ENCODE measurements at regions not wholly inside any gene's neighbourhood (a gene's known extent, or its start where the extent isn't known, plus 50 kb on each side); places are given as distances from the start of the nearest gene placed in this dataset.

DNA sequence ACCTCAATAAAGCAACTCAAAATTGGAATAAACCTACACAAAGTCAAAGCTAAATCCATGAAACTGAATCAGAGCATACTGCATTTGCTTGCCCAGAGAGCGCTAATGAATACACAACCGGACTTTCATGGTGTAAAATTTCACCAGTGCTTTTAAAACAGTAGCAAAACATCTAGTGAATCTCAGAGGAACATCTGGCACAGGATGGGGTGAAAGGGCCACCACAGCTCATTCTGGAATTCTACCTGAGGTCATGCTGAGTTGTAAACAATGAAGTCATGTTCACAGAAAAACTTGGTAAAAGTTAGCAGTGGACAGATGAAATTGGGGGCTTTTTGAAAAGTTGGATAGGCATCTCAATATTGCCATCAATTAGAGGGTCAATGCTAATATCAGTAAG lies 125.6 kb upstream of the STXBP5 start:
- no peaks in the 10 kb centered on the region for H3K9me3 ChIP-seq (ENCODE audit: low read depth)

DNA sequence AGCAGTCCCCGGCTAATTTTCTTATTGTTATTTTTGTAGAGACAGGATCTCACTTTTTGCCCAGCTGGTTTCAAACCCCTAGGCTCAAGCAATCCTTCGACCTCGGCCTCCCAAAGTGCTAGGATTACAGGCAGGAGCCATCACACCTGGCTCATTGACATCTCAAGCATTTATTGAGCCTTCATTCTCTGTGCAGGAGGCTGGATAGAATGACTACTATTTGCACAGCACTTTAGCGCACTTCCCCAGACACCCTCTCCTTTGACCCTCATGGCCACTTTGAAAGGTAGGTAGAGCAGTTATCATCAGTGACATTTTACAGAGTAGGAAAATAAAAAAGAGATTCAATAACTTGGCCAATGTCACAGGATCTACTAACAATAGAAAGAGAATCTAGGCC lies 124.0 kb upstream of the STXBP5 start:
- no peaks in the 10 kb centered on the region for H3K9me2 ChIP-seq (replicated peaks; ENCODE audit: insufficient read depth)
- H3K27me3 ChIP-seq = no peaks in the 10 kb centered on the region
- no peaks in the 10 kb centered on the region for H3K79me2 ChIP-seq
- no peaks in the 10 kb centered on the region for H4K20me1 ChIP-seq (ENCODE audit: insufficient read depth, poor library complexity, severe bottlenecking)
- DNase-seq (ENCODE audit: low spot score) = no peak
- no peak overlapping the region for H3K4me2 ChIP-seq
- TF ChIP-seq EZH2 (IDR thresholded peaks at IDR 0.05; ENCODE audit: borderline replicate concordance) = no peak
- TF ChIP-seq, protein P1, sequence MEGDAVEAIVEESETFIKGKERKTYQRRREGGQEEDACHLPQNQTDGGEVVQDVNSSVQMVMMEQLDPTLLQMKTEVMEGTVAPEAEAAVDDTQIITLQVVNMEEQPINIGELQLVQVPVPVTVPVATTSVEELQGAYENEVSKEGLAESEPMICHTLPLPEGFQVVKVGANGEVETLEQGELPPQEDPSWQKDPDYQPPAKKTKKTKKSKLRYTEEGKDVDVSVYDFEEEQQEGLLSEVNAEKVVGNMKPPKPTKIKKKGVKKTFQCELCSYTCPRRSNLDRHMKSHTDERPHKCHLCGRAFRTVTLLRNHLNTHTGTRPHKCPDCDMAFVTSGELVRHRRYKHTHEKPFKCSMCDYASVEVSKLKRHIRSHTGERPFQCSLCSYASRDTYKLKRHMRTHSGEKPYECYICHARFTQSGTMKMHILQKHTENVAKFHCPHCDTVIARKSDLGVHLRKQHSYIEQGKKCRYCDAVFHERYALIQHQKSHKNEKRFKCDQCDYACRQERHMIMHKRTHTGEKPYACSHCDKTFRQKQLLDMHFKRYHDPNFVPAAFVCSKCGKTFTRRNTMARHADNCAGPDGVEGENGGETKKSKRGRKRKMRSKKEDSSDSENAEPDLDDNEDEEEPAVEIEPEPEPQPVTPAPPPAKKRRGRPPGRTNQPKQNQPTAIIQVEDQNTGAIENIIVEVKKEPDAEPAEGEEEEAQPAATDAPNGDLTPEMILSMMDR (IDR thresholded peaks at IDR 0.05; ENCODE audit: poor library complexity) = no peak
- no peak for TF ChIP-seq EZH2phosphoT487 (IDR thresholded peaks at IDR 0.05; ENCODE audit: low read depth, severe bottlenecking, unreplicated experiment)
- H3K36me3 ChIP-seq (replicated peaks; ENCODE audit: insufficient read depth, low read depth) = no peaks in the 10 kb centered on the region
- peak overlapping the region; percentile 29 for H3K27ac ChIP-seq
- peaks cover 15% of the 10 kb centered on the region for H3K4me1 ChIP-seq (ENCODE audit: insufficient read depth)
- no peak overlapping the region for H3K4me3 ChIP-seq
- no peak overlapping the region for H2AFZ ChIP-seq
- no peaks in the 10 kb centered on the region for H3K9me3 ChIP-seq (ENCODE audit: low read depth)
- WGBS (ENCODE audit: low lambda C conversion rate, missing lambda C conversion rate) = 88% methylated on average over 4 of the region's 4 CpGs

More for the DNA sequence above, 125.6 kb upstream of the STXBP5 start:
- WGBS (ENCODE audit: low lambda C conversion rate, missing lambda C conversion rate) = 91% methylated on average over 2 of the region's 2 CpGs
- DNase-seq (ENCODE audit: low spot score) = no peak
- no peaks in the 10 kb centered on the region for H3K27me3 ChIP-seq
- no peak for TF ChIP-seq EZH2 (IDR thresholded peaks at IDR 0.05; ENCODE audit: borderline replicate concordance)
- TF ChIP-seq, protein P1 (IDR thresholded peaks at IDR 0.05; ENCODE audit: poor library complexity) = no peak
- no peak for TF ChIP-seq EZH2phosphoT487 (IDR thresholded peaks at IDR 0.05; ENCODE audit: low read depth, severe bottlenecking, unreplicated experiment)
- H3K4me3 ChIP-seq = no peak overlapping the region
- no peak overlapping the region for H2AFZ ChIP-seq
- H3K36me3 ChIP-seq (replicated peaks; ENCODE audit: insufficient read depth, low read depth) = no peaks in the 10 kb centered on the region
- H3K4me1 ChIP-seq (ENCODE audit: insufficient read depth) = peaks cover 15% of the 10 kb centered on the region
- no peaks in the 10 kb centered on the region for H3K9me2 ChIP-seq (replicated peaks; ENCODE audit: insufficient read depth)
- H4K20me1 ChIP-seq (ENCODE audit: insufficient read depth, poor library complexity, severe bottlenecking) = no peaks in the 10 kb centered on the region
- no peak overlapping the region for H3K27ac ChIP-seq
- H3K4me2 ChIP-seq = no peak overlapping the region
- no peaks in the 10 kb centered on the region for H3K79me2 ChIP-seq

DNA sequence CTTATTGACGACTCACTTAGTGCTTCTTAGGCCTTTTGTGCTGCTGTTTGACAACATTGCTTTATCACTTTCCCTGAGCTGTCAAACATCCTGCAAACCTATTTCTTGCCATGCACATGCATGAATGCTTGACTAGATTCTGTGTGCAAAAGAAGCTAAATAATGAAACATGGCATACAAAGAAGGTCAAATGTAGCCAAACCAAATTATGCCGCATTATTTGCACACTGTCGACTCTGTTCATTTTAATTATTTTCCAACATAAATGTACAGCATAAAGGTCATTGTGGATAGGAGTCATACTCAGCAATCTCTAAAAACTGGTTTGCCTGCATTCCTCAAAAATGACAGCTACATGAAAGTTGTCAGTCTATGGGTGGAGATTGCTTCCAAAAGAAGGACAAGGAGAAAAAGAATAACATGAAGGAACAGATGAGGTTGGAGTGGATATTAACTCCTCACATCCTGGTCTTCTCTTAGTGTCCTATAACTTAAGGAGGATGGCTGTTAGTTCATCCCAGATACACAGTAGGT lies 123.1 kb upstream of the STXBP5 start:
- Histone ChIP-seq H3K4me3 (no peak overlapping the region), H3K9me2 (replicated peaks; ENCODE audit: insufficient read depth) (no peaks in the 10 kb centered on the region), H3K27ac (peak overlapping the region; percentile 29), H3K36me3 (replicated peaks; ENCODE audit: insufficient read depth, low read depth) (no peaks in the 10 kb centered on the region), H3K9me3 (ENCODE audit: low read depth) (no peaks in the 10 kb centered on the region), H3K79me2 (no peaks in the 10 kb centered on the region), H2AFZ (no peak overlapping the region), H4K20me1 (ENCODE audit: insufficient read depth, poor library complexity, severe bottlenecking) (no peaks in the 10 kb centered on the region), H3K4me2 (peak overlapping the region; percentile 26), H3K4me1 (ENCODE audit: insufficient read depth) (peaks cover 15% of the 10 kb centered on the region), H3K27me3 (no peaks in the 10 kb centered on the region)
- TF ChIP-seq EZH2 (IDR thresholded peaks at IDR 0.05; ENCODE audit: borderline replicate concordance) = no peak
- TF ChIP-seq EZH2phosphoT487 (IDR thresholded peaks at IDR 0.05; ENCODE audit: low read depth, severe bottlenecking, unreplicated experiment) = no peak
- TF ChIP-seq, protein P1 (IDR thresholded peaks at IDR 0.05; ENCODE audit: poor library complexity) = no peak
- 71% methylated on average over 3 of the region's 3 CpGs for WGBS (ENCODE audit: low lambda C conversion rate, missing lambda C conversion rate)
- DNase-seq (ENCODE audit: low spot score) = peak; percentile 43

DNA sequence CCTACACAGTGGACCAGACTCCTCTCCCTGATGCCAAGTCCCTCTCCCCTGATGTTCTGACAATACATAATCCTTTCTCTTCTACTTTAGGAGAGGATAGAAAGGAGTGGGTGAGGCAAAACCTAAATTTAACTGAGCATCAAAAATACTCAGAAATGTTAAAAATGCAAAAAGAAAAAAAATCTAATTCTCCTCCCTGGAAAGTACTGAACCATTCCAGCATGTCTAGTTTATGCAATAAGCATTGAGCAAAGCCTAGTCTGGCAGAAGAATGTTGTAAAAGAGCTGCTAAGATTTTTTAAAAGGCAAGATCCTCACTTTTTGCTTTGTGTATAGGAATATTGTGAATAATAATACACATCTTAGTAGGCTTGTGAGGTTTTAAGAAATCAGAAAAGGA lies 116.6 kb upstream of the STXBP5 start:
- H3K4me2 ChIP-seq = no peak overlapping the region
- H3K79me2 ChIP-seq = no peaks in the 10 kb centered on the region
- no peaks in the 10 kb centered on the region for H3K9me2 ChIP-seq (replicated peaks; ENCODE audit: insufficient read depth)
- no peak for DNase-seq (ENCODE audit: low spot score)
- H4K20me1 ChIP-seq (ENCODE audit: insufficient read depth, poor library complexity, severe bottlenecking) = no peaks in the 10 kb centered on the region
- H2AFZ ChIP-seq = no peak overlapping the region
- no peaks in the 10 kb centered on the region for H3K27me3 ChIP-seq
- no peak overlapping the region for H3K4me3 ChIP-seq
- TF ChIP-seq EZH2phosphoT487 (IDR thresholded peaks at IDR 0.05; ENCODE audit: low read depth, severe bottlenecking, unreplicated experiment) = no peak
- no peak for TF ChIP-seq EZH2 (IDR thresholded peaks at IDR 0.05; ENCODE audit: borderline replicate concordance)
- TF ChIP-seq, protein P1 (IDR thresholded peaks at IDR 0.05; ENCODE audit: poor library complexity) = no peak
- no peak overlapping the region for H3K27ac ChIP-seq
- H3K36me3 ChIP-seq (replicated peaks; ENCODE audit: insufficient read depth, low read depth) = no peaks in the 10 kb centered on the region
- no peaks in the 10 kb centered on the region for H3K4me1 ChIP-seq (ENCODE audit: insufficient read depth)
- no peaks in the 10 kb centered on the region for H3K9me3 ChIP-seq (ENCODE audit: low read depth)

Data from hepatocyte (in vitro differentiated cells).